ENCODE measurements at regions not wholly inside any gene's neighbourhood (a gene's known extent, or its start where the extent isn't known, plus 50 kb on each side); places are given as distances from the start of the nearest gene placed in this dataset.
"Not testable (repeated sequence)": the region's sequence is repeated elsewhere in the genome, so short reads cannot be mapped to it uniquely, and the experiment has no call there.

DNA sequence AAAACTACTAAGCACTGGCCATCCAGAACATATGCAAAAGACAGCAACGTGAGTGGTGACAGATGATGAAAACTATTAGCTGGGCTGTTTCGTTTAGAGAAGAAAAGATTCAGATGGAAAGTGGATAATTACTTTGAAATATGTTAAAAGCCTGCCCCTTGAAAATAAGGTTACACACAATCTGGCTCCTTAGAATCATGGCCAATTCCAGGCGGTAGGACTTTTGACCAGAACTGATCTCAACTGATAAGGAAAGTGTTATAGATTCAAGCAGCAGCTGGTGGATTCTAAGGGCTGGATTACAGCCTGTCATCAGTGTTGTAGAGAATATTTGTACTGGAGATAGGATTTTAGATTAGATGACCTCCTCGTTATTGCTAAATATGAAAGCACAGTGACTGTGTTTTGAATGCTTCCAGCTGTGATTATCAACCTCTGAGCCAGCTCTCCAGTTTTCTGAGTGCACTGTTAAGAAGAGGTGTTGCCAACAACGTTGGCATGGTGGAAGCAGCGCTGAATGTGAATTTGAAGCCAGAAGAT is 75.1 kb downstream of the KBTBD2 start:
- peak; percentile 50 for DNase-seq

DNA sequence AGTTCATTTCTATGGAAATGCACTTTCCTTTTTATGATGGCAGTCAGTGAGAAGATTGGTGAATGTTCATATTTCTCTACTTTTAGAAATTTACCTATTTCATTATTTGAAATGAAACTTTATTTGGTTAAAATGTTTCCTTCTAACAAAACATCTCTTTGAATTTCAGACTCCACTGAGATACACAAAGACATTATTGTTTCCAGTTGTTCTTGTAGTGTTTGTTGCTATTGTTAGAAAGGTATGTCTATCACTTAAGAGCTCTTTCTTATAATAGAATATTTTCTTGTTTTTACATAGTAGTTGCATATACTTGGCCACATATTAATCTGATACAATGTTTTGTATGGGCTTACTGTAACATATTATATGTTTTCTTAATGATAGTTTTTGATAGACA is 76.8 kb downstream of the KBTBD2 start:
- DNase-seq = not testable (repeated sequence)

- no peak for DNase-seq
These were observed 81.7 kb downstream of the KBTBD2 start for GRCh38 chr7:32809871-32810270.

DNA sequence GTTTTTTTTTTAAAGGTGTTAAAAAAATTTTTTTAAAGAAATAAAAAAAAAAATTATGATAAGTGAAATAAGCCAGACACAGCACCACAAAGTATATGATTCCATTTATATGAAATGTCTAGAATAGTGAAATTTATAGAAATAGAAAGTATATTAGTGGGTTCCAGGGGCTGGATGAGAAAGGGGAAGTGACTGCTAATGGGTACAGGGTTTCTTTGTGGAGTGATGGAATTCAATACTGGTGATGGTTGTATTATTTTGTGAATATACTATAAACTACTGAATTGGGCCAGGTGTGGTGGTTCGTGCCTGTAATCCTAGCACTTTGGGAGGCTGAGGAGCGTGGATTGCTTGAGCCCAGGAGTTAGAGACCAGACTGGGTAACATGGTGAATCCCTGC is 82.2 kb downstream of the KBTBD2 start:
- DNase-seq = no peak

GRCh38 chr7:32803406-32804141 is 88.0 kb downstream of the KBTBD2 start:
- DNase-seq = no peak

- DNase-seq = no peak
These were observed 89.2 kb downstream of the KBTBD2 start for GRCh38 chr7:32802305-32802910.

DNA sequence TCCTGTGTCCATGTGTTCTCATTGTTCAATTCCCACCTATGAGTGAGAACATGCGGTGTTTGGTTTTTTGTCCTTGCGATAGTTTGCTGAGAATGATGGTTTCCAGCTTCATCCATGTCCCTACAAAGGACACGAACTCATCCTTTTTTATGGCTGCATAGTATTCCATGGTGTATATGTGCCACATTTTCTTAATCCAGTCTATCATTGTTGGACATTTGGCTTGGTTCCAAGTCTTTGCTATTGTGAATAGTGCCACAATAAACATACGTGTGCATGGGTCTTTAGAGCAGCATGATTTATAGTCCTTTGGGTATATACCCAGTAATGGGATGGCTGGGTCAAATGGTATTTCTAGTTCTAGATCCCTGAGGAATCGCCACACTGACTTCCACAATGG is 98.5 kb downstream of the KBTBD2 start:
- DNase-seq = not testable (repeated sequence)

DNA sequence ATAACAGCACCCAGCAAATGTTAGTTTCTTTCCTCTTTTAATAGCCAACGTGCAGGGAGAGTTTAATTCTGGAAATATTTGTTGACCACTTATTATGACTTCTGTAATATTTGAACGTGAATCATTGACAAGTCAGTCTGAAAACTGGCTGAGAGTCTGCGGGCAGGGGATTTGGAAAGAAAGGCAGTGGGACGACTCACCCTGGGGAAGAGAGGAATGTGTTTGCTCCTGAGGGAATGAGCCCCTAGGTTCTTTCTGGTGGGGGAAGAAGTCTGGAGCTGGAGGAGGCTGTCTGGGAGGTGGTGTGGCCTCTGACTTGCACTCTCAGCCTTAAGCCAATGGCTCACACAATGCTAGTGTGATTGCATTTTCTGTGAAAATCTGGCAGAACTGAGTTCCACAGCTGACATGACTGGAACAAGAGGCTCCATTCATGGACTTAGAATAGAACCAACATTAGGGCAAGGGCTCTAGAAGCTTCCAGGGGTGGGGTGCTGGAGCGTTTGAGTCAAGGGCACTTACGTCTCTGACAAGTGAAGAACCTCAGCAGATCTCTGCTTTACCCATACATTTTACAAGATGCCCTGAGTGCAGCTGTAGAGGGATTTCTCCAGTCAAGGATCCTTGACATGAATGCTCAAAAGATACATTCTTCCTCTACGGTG is 100.7 kb downstream of the KBTBD2 start:
- not testable (repeated sequence) for DNase-seq

DNA sequence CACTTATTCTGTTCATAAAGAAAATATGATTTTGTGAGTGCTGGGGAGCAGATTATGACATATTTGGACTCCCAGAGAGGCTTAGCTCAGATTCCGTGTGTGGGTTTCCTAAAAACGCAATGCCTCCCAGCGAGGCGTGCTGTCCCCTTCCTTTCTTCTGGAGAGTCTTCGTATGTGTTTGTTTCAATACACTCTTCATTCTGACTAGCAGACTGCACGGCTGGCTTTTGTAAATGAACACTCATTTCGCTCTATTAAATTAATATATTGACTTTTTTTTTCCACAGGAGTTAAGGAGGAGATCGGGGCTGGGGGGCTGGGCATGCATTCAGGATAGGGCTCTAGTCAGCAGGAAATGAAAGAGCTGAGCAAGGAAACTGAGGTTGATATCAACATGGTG is 102.3 kb downstream of the KBTBD2 start:
- DNase-seq = not testable (repeated sequence)

GRCh38 chr7:32788174-32788573 is 103.4 kb downstream of the KBTBD2 start:
- DNase-seq = not testable (repeated sequence)

GRCh38 chr7:32785365-32785944 is 106.1 kb downstream of the KBTBD2 start:
- DNase-seq = not testable (repeated sequence)

GRCh38 chr7:32779895-32780294 is 111.7 kb downstream of the KBTBD2 start:
- DNase-seq = not testable (repeated sequence)

DNA sequence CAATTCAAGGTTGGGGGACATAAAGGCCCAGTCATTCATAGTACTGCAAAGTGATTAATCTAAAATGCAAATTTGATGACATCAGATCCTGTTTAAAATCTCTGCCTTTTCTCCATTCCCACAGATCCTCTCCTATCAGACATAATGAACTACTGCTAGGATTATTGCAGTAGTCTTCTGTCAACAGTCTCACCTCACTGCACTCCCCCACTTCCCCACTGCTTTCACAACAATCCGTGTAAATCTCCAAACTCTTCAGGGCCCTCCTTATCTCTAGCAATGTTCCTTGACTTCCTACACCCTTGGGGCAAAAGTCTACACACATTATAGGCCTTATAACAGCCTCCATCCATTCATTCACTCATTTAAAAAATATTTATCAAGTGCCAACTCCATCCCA is 112.4 kb downstream of the KBTBD2 start:
- no peak for DNase-seq

DNA sequence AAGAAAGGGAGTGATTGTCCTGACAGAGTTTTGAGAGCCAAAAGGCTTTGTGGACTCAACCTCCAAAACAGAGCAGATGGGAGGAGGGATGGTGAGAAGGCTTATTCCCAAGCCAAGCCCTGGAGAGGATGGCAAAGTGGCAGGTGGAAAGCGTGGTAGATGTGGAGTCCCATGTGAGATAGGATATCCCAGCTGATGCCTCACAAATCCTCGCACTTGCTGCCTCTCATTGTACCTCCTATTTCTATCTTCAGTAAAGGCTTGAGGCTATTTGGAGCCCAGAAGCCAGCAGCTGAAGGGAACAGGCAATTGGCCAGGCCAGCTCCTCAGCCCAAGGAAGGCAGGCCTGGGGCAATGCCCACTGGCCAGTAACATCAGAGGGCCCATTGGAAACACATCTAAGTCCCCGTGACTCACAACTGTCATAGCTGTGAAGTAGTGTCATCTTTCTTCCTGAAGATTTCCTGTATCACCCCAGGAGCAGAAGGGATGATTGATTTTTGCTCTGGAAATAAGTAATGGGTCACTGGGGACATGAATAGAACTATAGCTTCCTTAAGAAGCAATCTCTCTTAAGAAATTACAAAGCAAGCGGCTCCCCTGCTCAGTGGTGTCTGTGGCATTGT is 114.4 kb downstream of the KBTBD2 start:
- not testable (repeated sequence) for DNase-seq

DNA sequence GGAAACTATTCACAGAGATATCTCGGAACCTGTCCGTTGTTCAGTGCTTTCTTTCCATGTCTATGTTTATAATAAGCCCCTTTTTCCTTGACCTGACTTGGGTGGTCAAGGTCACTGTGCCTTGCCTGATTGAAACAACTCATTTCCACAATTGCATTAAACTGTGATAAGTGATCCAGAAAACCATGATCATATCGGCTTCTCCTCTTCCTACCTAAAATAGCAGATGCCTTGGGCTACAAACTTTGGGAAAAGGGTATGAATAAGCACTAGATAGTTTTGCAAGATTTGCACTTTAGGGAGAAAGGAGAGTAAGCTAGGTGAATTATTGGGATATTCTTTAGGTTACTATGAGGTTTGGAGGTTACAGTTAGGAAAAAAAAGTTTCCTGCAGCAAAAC is 115.2 kb downstream of the KBTBD2 start:
- not testable (repeated sequence) for DNase-seq

GRCh38 chr7:32775809-32776208 is 115.8 kb downstream of the KBTBD2 start:
- DNase-seq = not testable (repeated sequence)

DNA sequence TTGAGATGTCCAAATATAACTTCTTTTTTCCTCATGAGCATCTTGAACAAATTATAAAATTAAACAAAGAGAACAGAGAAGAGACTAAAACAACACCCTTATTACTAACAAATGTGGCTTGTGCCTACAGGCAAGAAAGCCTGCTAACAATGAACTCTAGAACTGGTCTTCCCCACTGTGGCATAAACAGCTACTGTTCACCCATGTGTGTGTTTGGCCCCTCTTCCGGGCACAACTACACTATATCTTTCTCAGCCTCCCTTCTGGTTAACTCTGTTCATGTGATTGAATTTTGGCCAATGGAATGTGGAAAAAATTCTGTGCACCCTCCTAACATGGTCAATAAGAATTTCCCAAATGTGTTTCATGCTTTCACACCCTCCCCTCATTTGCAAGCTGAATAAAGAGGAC is 117.0 kb downstream of the KBTBD2 start:
- no peak for DNase-seq

DNA sequence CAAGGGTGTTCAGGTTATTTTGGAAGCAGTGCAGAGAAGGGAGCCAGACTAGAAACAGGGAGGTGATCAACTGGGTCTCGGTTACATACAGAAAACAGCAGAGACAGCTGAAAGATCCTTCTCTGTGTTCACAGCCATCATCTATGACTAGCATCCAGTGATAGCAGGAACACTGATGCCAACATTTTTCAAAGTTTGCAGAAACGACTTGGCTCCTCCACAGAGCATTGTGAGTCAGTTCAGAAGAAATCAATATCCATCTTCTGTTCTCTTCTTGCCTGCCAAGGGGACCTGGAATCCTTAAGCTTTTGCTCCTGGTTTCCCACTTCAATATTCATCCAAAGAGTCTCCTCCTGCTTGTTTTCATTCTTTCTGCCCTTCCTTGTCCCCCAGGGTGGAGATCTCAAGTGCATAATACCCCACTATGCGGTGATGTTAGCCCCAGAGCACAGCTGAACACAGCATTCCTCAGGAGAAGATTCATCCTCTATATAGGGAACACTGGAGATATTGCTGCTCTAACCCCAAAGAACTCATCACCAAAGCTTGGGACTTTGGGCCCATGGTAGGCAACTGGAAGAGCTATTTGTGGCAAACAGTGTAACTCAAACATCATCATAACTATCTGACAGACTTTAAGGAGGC is 122.6 kb downstream of the KBTBD2 start:
- DNase-seq = peak; percentile 64

DNA sequence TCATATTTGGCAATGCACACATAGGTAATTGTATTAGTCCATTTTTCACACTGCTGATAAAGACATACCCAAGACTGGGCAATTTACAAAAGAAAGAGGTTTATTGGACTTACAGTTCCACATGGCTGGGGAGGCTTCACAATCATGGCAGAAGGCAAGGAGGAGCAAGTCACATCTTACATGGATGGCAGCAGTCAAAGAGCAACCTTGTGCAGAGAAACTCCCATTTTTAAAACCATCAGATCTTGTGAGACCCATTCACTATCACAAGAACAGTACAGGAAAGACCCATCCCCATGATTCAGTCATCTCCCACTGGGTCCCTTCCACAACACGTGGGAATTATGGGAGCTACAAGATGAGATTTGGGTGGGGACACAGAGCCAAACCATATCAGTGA is 123.2 kb downstream of the KBTBD2 start:
- not testable (repeated sequence) for DNase-seq

DNA sequence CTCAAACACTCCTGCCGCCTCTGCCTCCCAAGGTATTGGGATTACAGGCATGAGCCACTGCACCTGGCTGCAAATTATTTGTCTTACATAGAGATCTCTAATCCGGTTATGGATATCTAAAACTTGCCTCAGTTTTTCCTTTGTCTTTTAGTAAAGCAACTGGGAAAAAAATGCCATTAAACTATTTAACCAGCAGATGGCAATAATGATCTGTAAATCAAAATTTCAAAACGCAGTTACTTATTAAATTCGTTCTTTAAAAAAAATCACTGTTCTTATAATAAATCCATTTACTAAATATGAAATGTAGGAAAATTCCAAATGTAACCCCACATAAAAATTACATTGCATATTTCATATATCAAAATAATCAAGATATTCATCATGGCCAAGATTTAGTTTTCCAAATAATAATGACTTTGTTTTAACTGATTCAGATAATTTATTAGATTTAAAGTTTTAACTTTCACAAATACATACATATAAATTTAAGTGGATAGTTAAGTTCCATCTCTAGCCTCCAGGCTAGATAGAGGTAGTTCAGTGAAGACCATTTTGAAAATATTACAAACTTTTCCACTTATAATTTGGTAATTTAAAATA is 125.8 kb downstream of the KBTBD2 start:
- DNase-seq = peak; percentile 8

GRCh38 chr7:32765185-32765584 is 126.4 kb downstream of the KBTBD2 start:
- DNase-seq = no peak

DNA sequence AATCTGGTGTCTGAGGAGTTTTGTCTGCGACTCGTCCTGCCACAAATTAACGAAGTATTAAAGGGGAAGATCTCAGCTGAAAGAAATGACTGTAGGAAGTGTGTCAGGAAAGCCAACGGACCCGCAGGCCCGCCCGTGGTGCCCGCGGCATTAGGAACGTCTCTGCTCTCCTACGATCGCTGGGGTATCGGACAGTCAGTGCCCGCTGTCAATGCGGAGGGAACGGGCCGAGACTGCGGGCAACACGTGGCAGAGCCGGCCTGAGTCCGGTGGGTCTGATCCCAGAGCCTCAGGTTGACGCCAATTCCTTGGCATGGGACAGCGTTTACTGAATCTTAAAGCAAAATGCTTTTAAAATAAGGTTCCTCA is 128.7 kb downstream of the KBTBD2 start:
- DNase-seq = no peak
